Astrocyte of the cerebellum (primary cell): ENCODE measurements at regions not wholly inside any gene's neighbourhood (a gene's known extent, or its start where the extent isn't known, plus 50 kb on each side); places are given as distances from the start of the nearest gene placed in this dataset.

Source experiments
- DNase-seq: peaks from one replicate; pipeline ENCODE4 v3.0.0-alpha.2; 2011; ENCODE audit warnings: low read depth
- H3K4me3 ChIP-seq: 2 replicates; pipeline ENCODE4 v1.5.1; 2011; ENCODE audit warnings: mild to moderate bottlenecking, low read depth, low read length, moderate library complexity
- in situ Hi-C: cut with HindIII; loops from 2 replicates; pipeline ENCODE4 v1.10.0; 2017; ENCODE audit warnings: low sequenced_read_pairs
- TF ChIP-seq, protein P1 (sequence below): IDR thresholded peaks from 2 replicates; pipeline ENCODE4 v1.5.1; 2012; ENCODE audit warnings: low read length, low read depth, moderate library complexity, mild to moderate bottlenecking; ENCODE audit errors: missing control alignments

DNA sequence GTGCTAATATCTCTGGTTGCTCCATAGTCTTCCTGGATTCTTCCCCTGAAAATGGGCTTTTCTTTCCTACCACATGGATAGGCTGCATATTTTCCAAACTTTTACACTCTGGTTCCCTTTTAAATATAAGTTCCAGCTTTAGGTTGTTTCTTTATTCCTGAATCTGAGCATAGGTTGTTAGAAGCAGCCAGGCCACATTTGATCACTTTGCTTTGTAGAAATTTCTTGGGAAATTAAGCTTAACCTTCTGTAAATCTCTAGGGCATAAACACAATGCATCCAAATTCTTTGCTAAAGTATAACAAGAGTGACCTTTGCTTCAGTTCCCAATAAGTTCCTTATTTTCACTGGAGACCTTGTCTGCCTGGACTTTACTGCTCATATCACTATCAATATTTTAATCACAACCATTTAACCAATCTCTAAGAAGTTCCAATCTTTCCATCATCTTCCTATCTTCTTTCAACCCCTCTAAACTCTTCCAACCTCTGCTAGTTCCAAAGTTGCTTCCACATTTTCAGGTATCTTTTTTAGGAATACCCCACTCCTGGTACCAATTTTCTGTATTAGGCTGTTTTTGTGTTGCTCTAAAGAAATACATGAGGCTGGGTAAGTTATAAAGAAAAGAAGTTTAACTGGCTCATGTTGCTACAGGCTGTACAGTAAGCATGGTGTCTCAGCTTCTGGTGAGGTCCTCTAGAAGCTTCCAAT lies 389.6 kb upstream of the HS6ST1 start:
- TF ChIP-seq, protein P1, sequence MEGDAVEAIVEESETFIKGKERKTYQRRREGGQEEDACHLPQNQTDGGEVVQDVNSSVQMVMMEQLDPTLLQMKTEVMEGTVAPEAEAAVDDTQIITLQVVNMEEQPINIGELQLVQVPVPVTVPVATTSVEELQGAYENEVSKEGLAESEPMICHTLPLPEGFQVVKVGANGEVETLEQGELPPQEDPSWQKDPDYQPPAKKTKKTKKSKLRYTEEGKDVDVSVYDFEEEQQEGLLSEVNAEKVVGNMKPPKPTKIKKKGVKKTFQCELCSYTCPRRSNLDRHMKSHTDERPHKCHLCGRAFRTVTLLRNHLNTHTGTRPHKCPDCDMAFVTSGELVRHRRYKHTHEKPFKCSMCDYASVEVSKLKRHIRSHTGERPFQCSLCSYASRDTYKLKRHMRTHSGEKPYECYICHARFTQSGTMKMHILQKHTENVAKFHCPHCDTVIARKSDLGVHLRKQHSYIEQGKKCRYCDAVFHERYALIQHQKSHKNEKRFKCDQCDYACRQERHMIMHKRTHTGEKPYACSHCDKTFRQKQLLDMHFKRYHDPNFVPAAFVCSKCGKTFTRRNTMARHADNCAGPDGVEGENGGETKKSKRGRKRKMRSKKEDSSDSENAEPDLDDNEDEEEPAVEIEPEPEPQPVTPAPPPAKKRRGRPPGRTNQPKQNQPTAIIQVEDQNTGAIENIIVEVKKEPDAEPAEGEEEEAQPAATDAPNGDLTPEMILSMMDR = no peak
- in situ Hi-C loops = loop anchor here (5.0 kb wide), 1 partner anchor 71 kb away; no protein-coding TSS in a partner anchor
- no peak for DNase-seq
- H3K4me3 ChIP-seq = no peak overlapping the region

DNA sequence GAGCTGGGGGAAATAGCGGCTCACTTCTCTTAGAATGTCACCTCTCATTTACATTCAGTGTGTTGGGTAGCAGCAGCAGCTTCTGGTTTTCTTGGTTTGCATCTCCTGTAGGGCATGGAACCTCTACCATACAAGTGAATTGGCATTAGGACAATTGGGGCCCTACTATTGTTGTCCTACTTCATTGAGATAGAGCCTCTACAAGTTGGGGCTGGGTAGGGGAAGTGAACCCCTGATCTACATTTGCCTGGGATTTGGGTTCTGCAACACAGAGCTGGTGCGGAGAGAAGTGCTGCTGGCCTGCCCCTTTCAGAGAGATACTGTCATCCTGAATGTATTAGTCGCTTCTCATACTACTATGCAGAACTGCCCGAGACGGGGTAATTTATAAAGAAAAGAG lies 391.6 kb upstream of the HS6ST1 start:
- TF ChIP-seq, protein P1 = no peak
- no peak overlapping the region for H3K4me3 ChIP-seq

DNA sequence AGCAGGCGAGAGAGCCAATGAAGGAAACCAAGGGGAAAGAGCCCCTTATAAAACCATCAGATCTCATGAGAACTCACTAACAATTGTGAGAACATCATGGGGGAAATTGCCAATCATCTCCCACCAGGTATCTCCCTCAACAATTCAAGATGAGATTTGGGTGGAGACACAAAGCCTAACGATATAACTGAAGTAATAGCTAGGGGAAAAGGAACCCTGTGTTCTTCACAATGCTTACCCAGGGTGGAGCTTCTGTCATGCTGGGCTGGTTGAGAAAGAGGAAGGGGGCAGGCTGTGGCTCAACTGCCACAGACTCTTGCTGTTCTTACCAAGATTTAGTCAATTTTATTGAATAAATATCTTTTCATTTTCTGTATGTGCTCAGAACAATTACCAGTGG lies 392.1 kb upstream of the HS6ST1 start:
- DNase-seq = no peak
- in situ Hi-C loops = no loop called here
- TF ChIP-seq, protein P1 = no peak
- no peak overlapping the region for H3K4me3 ChIP-seq

More for the DNA sequence above, 391.6 kb upstream of the HS6ST1 start:
- in situ Hi-C loops = no loop called here
- DNase-seq = no peak

DNA sequence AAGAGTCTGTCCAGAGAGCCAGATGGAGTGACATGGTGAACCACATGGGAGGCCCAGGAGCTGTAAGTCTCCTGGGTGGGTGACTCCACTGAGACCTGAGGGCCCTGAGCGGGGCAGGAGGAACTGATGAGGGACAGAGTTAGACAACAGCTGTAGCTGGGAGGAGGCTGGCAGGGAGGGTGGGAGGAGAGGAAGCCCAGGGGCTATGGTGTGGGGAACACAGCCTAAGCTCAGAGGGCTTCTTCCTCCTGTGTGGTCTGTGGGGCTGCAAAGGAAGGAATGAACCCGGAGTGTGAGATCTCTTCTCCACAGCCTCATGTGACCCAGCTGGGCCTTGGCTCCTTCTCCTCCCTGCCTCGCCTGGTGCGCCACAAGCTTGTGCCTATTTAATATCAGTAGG lies 395.6 kb upstream of the HS6ST1 start:
- in situ Hi-C loops = no loop called here
- no peak overlapping the region for H3K4me3 ChIP-seq
- DNase-seq = no peak
- TF ChIP-seq, protein P1 = no peak

DNA sequence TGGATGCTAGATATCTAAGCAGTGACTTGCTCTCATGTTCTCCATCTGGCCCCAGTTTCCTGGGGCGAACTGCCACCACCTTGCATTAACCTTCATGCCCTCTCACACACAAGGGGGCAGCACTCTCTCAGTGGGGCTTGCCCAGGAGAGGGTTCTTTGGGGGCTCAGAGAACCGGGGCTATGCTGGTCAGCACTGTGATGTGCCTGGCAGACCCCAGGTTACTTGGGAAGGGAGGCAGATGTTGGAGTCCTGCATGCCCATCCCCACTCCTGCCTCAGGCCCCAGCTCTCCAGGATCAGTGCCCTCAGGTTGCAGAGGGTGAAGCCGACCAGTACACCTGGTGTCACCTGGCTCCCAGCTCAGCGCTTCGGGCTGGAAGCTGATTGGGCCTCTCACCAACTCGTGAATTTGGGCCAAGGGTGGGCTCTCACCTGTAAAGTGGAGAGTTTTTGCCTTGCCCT lies 396.2 kb upstream of the HS6ST1 start:
- no peak for DNase-seq
- TF ChIP-seq, protein P1 = no peak
- in situ Hi-C loops = no loop called here
- no peak overlapping the region for H3K4me3 ChIP-seq

DNA sequence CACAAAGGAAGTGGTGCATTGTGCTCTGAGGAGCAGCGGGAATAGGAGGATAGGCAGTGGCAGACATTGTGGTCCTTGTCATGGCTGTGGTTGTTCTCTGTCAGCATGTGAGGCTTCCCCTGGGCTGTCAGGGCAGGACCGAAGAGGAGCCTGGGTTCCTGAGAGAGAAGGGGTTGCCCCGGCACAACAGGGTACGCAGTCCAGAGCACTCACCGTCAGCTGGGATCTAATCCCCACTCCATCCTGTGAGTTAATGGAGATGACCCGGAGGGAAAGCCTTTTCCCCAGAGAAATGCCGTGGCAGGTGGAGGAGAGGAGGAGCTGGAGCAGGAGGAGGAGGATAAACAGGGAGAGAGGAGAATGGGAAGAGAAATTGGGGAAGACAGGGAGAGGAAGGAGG lies 396.7 kb upstream of the HS6ST1 start:
- TF ChIP-seq, protein P1 = no peak
- no peak overlapping the region for H3K4me3 ChIP-seq
- no peak for DNase-seq
- in situ Hi-C loops = no loop called here

DNA sequence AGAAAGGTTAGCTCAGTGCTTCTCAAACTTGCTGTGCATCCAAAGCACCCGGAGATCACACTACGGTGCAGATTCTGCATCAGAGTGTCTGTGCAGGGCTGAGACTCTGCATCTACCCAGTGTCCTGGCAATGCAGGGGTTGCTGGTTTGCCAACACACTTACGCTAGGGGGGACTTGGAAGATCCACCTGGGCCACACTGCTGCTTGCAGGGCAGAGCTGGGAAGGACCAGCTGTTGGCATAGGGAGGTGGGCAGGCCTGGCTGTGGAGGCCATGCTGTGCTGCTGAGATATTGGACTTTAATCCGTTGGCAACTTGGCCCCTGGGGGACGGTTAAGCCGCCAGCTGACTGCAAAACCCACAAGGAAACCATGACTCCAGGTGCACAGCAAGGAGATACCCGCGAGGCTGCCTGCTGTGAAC lies 397.6 kb upstream of the HS6ST1 start:
- TF ChIP-seq, protein P1 = no peak
- no peak overlapping the region for H3K4me3 ChIP-seq
- DNase-seq = no peak
- in situ Hi-C loops = no loop called here
